NOMO-1 treated with dmso at 0.1 percent for 144 hours (cell line): ENCODE measurements at regions not wholly inside any gene's neighbourhood (a gene's known extent, or its start where the extent isn't known, plus 50 kb on each side); places are given as distances from the start of the nearest gene placed in this dataset.
A peak's percentile ranks its signal among the peaks of the same experiment; 100 is the strongest.

Experiments used
- DNase-seq: peaks from one replicate; lab custom pipeline; 2025; ENCODE audit not compliant: unreplicated experiment; lab: John Stamatoyannopoulos, UW

DNA sequence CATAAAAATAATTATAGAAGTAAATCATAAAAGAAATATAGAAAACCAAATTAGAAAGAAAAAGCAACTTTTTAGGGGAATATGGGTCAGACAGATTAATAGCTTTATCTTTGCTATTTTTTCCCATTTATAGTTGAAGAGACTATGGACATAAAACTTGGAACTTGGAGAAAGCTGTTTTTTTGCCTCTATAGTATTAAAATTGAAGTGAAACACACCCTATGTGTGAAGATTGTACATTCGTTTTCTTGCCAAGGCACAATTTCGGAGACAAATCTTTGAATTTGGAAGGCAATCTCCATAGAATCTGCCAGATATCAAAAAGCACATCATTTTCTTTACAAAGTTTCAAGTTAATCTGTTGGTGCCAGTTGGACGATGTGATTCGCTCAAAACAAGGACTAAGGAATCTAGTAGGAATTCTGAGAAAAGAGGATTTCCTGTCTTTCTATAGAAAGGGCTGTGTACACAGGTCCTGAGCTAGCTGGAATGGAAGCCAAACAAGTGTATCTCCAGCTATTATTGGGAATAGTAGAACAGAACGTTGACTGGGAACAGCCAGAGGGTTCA is 156.3 kb downstream of the SLC7A11 start:
- no peak for DNase-seq

DNA sequence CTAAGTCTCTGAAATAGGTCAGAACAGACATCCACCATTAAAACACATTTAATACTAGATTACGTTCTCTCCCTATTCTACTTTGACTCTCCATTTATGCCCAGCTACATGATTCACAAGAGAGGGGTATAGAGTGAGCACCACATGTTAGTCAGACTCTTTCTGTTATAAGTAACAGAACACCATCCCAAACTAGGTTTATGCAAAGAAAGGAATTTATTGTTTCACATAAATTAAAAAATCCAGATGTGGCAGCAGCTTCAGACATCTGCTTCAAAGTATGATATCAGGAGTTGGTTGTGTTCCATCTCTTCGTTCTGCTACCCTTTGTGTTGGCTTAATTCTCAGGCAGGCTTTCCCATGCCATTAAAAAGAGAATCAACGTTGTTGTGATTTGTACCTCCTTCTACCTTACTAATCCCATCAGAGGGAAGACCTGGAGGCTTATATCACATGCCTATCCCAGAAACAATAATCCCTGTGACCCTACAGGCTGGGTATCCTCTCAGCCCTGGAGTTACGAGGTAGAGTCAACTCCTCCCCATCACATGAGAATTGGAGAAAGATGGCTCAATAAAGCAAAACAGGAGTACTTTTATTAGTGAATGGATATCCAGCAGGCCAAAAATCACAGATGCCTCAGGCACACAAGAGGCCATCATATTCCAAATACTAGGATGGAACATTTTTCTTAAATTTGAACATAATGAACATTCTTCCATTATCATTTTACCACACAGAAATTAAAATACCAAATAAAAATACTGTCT is 163.2 kb downstream of the SLC7A11 start:
- DNase-seq, result no peak

DNA sequence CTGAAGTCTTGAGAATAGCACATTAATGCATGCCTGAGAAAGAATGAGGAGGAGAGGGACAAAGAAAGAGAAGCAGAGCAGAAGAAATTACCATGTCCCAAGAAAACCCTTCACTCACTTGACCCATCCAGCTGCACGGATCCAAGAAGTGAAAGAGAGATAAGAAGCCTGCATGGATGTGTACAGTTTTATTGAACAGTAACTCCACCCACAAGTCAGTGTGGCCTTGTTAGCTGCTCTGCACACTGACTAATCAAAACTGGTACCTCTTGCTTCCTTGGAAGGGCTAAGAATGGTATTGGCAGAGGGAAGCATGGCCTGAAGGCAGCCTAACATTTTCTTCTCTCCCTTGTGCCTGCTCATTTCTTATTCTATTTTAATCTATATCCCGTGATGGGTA is 163.9 kb downstream of the SLC7A11 start:
- DNase-seq, result no peak

- no peak for DNase-seq
Observed at GRCh38 chr4:138076561-138076960, 165.6 kb downstream of the SLC7A11 start.

DNA sequence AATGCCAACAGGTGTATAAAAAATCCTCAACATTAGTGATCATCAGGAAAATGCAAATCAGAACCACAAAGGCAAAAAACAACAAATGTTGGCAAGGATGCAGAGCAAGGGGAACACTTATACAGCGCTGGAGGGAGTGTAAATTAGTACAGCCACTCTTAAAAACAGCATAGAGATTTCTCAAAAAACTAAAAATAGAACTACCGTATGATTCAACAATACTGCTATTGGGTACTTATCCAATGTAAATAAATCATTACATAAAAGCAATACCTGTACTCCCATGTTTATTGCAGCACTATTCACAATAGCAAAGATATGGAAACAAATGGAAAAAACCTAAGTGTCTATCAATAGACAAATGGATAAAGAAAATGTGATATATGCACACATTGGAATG is 171.3 kb downstream of the SLC7A11 start:
- DNase-seq, result no peak

- DNase-seq, result no peak
Observed at GRCh38 chr4:138063581-138063980, 178.6 kb downstream of the SLC7A11 start.

DNA sequence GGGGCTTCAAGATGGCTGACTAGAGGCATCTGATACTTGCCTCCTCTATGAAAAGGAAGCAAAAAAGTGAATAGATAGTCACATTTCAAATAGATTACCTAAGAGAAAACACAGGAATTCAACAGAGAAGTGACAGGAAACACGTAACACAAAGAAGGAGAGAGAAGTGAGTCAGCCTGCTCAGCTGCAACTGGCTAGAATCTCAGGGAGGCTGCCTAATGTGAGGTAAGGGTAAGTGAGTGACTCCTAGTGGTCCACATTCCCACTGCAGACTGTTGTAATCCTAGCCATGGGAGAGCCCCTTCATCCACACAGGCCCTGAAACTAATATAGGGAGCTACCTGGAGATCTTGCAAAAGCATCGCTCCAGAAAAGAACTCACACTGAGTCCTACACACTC is 179.2 kb downstream of the SLC7A11 start:
- DNase-seq, result no peak

GRCh38 chr4:138056541-138056940 is 185.6 kb downstream of the SLC7A11 start:
- DNase-seq, result no peak

GRCh38 chr4:138055890-138056289 is 186.3 kb downstream of the SLC7A11 start:
- DNase-seq, result no peak

DNA sequence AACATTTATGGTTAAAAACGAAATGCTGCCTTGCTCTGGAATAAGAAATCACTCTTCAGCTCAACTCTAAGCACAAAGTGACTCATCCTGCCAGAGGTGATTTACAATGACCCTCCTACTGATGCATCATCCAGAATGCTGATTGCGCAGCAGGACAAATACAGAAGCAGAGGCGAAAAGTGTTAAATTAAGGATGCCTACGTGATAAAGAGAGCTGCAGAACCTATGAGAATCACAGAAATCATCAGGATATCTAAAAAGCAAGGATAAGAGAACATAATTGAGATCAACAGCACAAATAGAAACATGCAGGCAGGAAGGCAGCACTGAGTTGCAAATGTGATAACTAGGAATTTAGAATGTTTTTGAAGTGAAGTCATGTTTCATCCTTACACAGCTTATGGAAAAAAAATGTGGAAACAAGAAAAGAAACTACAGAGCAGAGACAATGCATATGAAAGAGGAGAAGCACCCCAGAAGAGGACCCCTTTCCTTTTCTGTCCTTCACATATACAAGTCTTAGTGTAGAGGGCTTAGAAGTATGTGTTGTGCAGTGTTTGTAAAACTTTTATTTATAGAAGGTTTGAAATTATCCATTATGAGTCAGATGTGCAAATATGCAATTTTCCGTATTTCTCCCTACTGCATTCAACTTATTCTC is 188.4 kb downstream of the SLC7A11 start:
- no peak for DNase-seq

- DNase-seq, result no peak
Observed at GRCh38 chr4:138052806-138053632, 189.1 kb downstream of the SLC7A11 start.

DNA sequence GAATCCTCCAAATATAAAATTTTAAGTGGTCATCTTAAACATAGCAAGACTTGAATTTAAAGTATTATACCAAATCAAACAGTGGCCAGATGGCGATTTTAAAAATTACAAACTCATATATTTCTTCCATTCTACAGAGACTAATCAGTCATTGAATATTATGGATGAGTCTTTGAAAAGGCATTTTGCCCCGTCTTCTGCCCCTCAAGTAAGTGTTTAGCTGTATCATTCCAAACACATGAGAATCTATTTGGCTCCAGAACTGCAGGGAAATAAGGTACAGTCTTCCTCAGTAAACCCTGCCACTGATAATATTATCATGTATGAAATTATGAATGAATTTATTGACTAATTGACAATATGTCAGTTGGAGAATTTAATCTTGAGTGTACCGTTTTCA is 191.0 kb downstream of the SLC7A11 start:
- no peak for DNase-seq

DNA sequence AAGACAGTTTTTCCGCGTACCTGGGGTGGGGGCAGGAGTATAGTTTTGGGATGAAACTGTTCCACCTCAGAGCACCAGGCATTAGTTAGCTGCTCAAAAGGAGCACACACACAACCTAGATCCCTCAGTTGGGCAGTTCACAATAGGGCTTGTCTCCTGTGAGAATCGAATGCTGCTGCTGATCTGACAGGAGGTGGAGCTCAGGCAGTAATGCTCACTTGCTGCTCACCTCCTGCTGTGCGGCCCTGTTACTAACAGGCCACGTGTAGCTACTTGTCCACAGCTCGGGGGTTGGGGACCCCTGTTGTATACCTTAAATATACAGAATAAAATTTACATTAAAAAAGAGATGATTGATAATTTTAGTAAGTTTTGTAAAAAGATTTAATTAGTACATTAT is 191.5 kb downstream of the SLC7A11 start:
- DNase-seq, result no peak

- no peak for DNase-seq
Observed at GRCh38 chr4:138049355-138049754, 192.8 kb downstream of the SLC7A11 start.

GRCh38 chr4:138047290-138047689 is 194.9 kb downstream of the SLC7A11 start:
- no peak for DNase-seq

GRCh38 chr4:138045036-138045435 is 197.1 kb downstream of the SLC7A11 start:
- DNase-seq, result no peak

- DNase-seq, result no peak
Observed at GRCh38 chr4:138039010-138039409, 203.1 kb downstream of the SLC7A11 start.

GRCh38 chr4:138037696-138038095 is 204.5 kb downstream of the SLC7A11 start:
- no peak for DNase-seq

DNA sequence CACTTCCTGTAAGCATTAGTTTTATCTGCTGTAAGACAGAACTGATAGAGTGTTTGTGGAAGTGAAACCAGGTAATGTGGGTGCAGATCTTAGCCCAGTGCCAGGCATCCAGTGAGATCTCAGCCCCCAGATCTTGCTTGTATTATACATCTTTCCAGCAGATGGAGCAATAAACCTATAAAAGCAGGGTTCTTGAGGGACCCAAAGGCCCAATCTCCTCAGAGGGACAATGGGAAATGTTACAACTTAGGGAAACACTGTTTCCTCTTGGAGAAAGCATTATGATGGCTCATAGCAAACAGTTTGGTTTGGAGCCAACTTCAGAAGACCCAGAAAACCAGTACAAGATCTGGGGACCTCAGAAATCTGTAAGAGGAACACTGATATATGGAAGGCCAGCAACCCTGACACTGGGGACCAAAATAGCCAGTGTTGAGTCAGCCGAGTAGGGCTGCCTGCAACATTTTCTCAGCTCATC is 206.3 kb downstream of the SLC7A11 start:
- peak; percentile 87 for DNase-seq

GRCh38 chr4:138034871-138035270 is 207.3 kb downstream of the SLC7A11 start:
- DNase-seq, result no peak

GRCh38 chr4:138032222-138032621 is 209.9 kb downstream of the SLC7A11 start:
- no peak for DNase-seq
